Gastrocnemius medialis (tissue), 4 donors: ENCODE measurements at regions not wholly inside any gene's neighbourhood (a gene's known extent, or its start where the extent isn't known, plus 50 kb on each side); places are given as distances from the start of the nearest gene placed in this dataset.

Experiments used
- ATAC-seq, 2 donors: fragments of 150-250 bp; one replicate each; pipeline ENCODE4 v1.9.1; 2016
- DNase-seq, 2 donors: peaks; one replicate each; pipeline ENCODE4 v3.0.0-alpha.2; 2019
- H3K27ac ChIP-seq, 4 donors: fragments of 200-600 bp; sonication (generic); 1 replicate in 1 of 4; 2 replicates in 3 of 4; pipeline ENCODE4 v1.5.1; 2016 to 2018; ENCODE audit warnings: mild to moderate bottlenecking in 2 of 4, moderate library complexity in 1 of 4
- H3K27me3 ChIP-seq, 3 donors: fragments of 200-600 bp; sonication (generic) in 2 of 3; 1 replicate in 1 of 3; 2 replicates in 2 of 3; pipeline versions ENCODE4 v1.5.1 to v1.6.0; 2016 to 2019; ENCODE audit warnings: mild to moderate bottlenecking in 1 of 3, moderate library complexity in 1 of 3
- H3K36me3 ChIP-seq, 2 donors: fragments of 200-600 bp; sonication (generic) in 1 of 2; one replicate each; pipeline ENCODE4 v1.5.1; 2017 to 2018
- H3K4me1 ChIP-seq, 2 donors: fragments of 200-600 bp; sonication (generic) in 1 of 2; one replicate each; pipeline ENCODE4 v1.5.1; 2016 to 2017; ENCODE audit warnings: mild to moderate bottlenecking in 2 of 2
- H3K4me3 ChIP-seq, 4 donors: fragments of 200-600 bp; sonication (generic) in 3 of 4; 1 replicate in 1 of 4; 2 replicates in 3 of 4; pipeline ENCODE4 v1.5.1; 2016 to 2019; ENCODE audit warnings: mild to moderate bottlenecking in 2 of 4
- H3K9me3 ChIP-seq, 3 donors: fragments of 200-600 bp; sonication (generic) in 2 of 3; 1 replicate in 1 of 3; 2 replicates in 2 of 3; pipeline ENCODE4 v1.5.1; 2016 to 2019
- POLR2A ChIP-seq, 2 donors: fragments of 450-650 bp; IDR thresholded peaks; one replicate each; pipeline ENCODE4 v1.6.1; 2017; ENCODE audit warnings: antibody characterized with exemption in 2 of 2, mild to moderate bottlenecking in 2 of 2, moderate library complexity in 2 of 2
- in situ Hi-C, 4 donors: fragments of 200-750 bp; cut with MboI; loops; one replicate each; pipeline versions ENCODE4 v1.15.0 to v1.8.0; 2017; ENCODE audit warnings: low sequenced_read_pairs in 4 of 4
- intact Hi-C: fragments of 100-400 bp; cut with DNase I; formaldehyde crosslinking; loops from one replicate; pipeline ENCODE4 v1.15.1; 2023; ENCODE audit warnings: low total_unique reads
- TF ChIP-seq, protein P1 (sequence below), 5 experiments: fragments of 450-650 bp in 3 of 5; fragments of 200-600 bp in 2 of 5; sonication (generic) in 2 of 5; IDR thresholded peaks in 4 of 5; conservative IDR thresholded peaks in 1 of 5; 1 replicate in 4 of 5; 2 replicates in 1 of 5; pipeline ENCODE4 v1.5.1; 2016 to 2019; ENCODE audit warnings: antibody characterized with exemption in 5 of 5, mild to moderate bottlenecking in 3 of 5, moderate library complexity in 3 of 5

DNA sequence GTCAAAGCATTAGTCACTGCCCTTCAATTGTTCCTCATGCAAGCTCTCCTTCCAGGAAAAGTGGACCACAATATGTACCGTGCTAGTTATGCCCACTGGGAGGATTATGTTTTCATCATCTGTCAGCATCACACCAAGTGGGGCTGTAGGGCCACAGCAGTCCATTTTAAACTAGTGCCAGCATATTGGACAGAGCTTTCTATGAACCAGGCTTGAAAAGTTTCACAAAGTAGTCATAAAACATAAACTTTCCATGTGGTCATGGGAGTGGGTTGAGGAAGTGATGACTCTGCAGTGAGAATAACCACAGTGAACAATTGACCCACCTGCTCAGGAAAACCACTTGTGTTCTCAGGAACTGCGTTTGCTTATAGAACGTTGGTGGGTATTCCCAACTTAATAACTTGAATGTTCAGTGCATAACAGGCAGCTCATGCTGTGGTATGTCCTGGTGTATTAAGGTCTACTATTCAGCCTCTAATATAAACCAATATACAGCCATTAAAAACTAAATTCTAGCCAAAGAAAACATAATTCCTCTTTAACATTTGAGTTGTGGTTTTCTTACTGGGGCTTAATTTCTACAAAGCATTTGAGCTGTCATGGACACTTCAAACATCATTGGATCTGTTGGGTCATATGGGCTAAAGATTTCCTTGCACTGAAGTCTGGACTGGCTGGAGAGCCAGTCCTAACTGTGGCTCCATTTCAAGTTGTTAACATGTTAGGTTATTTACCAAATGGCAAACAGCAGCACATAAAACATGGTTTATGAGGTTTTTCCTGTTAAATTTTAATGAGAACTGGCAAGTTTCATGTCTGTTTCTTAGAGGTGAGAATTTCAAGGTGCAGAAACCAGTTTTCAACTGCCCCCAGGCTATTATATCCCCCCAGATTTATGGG lies 274.1 kb downstream of the OTOL1 start:
- Histone ChIP-seq H3K36me3 (no peaks in the 10 kb centered on the region), H3K4me3 (no peak overlapping the region), H3K27me3 (no peaks in the 10 kb centered on the region), H3K27ac (no peak overlapping the region), H3K9me3 (no peaks in the 10 kb centered on the region), H3K4me1 (no peaks in the 10 kb centered on the region)
- intact Hi-C loops (no loop called here), in situ Hi-C loops (no loop called here)
- TF ChIP-seq, protein P1, sequence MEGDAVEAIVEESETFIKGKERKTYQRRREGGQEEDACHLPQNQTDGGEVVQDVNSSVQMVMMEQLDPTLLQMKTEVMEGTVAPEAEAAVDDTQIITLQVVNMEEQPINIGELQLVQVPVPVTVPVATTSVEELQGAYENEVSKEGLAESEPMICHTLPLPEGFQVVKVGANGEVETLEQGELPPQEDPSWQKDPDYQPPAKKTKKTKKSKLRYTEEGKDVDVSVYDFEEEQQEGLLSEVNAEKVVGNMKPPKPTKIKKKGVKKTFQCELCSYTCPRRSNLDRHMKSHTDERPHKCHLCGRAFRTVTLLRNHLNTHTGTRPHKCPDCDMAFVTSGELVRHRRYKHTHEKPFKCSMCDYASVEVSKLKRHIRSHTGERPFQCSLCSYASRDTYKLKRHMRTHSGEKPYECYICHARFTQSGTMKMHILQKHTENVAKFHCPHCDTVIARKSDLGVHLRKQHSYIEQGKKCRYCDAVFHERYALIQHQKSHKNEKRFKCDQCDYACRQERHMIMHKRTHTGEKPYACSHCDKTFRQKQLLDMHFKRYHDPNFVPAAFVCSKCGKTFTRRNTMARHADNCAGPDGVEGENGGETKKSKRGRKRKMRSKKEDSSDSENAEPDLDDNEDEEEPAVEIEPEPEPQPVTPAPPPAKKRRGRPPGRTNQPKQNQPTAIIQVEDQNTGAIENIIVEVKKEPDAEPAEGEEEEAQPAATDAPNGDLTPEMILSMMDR (IDR thresholded peaks at IDR 0.05 in 4 of 5, conservative IDR thresholded peaks at IDR 0.05 in 1 of 5) = no peak
- TF ChIP-seq POLR2A (IDR thresholded peaks at IDR 0.05) = no peak
- no peak for DNase-seq
- ATAC-seq = no peak

DNA sequence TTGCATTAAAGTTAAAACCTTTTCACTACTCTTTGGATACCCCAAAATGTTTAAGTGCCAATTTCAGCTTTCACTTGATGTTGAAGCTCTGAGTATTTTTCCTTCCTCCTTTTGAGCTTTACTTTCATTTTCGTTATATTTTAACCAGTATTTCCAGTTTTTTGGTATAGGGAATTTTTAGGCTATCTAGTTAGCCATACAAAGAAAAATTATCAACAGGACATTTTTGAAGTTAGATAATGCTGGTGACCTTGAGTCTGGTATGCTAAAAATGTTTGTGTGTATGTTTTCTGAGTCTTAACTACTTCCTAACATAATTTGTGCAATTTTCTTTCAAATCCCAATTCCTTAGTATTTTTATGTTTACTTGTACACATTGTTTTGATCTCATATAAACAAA lies 284.8 kb downstream of the OTOL1 start:
- H3K27ac ChIP-seq = no peak overlapping the region
- H3K4me3 ChIP-seq = no peak overlapping the region
- no peaks in the 10 kb centered on the region for H3K4me1 ChIP-seq
- no peak for TF ChIP-seq POLR2A (IDR thresholded peaks at IDR 0.05)
- TF ChIP-seq, protein P1 (IDR thresholded peaks at IDR 0.05 in 4 of 5, conservative IDR thresholded peaks at IDR 0.05 in 1 of 5) = no peak
- no peaks in the 10 kb centered on the region for H3K9me3 ChIP-seq
- in situ Hi-C loops = no loop called here
- no peaks in the 10 kb centered on the region for H3K36me3 ChIP-seq
- intact Hi-C loops = no loop called here
- no peaks in the 10 kb centered on the region for H3K27me3 ChIP-seq
- ATAC-seq (no peak), DNase-seq (no peak)

DNA sequence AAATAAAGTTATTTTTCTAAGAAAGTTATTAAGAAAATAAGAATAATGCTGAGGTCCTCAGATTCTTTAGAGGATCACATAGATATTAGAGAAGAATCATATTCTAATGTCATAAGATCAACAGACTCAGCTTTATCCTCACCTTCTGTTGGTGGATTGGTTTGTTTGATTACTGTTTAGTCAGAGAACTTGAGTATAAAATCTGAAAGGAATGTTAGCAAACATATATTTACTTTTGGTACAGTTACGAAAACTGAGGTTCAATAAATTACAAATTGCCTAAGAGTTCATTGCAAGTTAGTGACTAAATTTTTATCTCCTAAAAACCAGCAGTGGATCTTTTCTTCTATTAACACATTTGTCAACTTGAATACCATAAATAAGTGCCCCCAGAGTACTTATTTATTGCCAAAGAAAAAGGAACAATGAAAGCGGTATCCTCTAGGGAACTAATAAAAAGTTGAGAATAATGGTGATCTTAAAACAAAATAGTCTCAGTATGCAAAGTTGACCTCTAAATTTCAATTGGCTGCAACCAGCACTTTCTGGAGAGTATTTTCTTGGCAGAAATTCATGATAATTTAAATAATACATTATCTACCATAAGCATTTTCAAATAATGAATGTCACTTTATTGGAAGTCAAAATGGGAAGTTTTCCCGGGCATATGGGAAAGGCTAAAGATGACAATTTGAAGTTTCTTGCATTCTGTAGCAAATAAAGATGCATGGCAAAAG lies 296.8 kb downstream of the OTOL1 start:
- in situ Hi-C loops (no loop called here), intact Hi-C loops (no loop called here)
- no peaks in the 10 kb centered on the region for H3K9me3 ChIP-seq
- no peak overlapping the region for H3K4me3 ChIP-seq
- ATAC-seq (no peak), DNase-seq (no peak)
- TF ChIP-seq, protein P1 (IDR thresholded peaks at IDR 0.05 in 4 of 5, conservative IDR thresholded peaks at IDR 0.05 in 1 of 5) = no peak
- TF ChIP-seq POLR2A (IDR thresholded peaks at IDR 0.05) = no peak
- H3K4me1 ChIP-seq = no peaks in the 10 kb centered on the region
- no peaks in the 10 kb centered on the region for H3K27me3 ChIP-seq
- H3K36me3 ChIP-seq = no peaks in the 10 kb centered on the region
- H3K27ac ChIP-seq = no peak overlapping the region

DNA sequence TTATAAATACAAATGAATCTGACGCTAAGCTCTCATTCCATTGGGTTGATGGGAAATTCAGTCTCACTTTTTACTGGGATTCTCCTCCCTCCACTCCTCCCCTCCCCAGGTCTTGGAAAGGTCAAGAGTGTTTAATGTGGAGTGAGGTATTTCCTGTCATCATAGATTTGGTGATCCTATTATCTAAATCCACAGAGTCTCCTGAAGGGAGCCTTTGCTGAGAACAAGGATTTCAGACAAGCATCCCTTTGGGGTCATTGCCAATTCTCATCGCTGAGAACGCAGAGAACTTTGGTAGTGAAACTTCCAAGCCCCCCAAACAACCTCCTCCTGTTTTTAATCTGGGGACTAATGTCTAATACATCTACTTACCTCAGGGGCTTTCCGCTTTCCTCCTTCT lies 297.9 kb downstream of the OTOL1 start:
- DNase-seq (no peak), ATAC-seq (no peak)
- intact Hi-C loops = no loop called here
- H3K4me3 ChIP-seq = no peak overlapping the region
- H3K9me3 ChIP-seq = no peaks in the 10 kb centered on the region
- no peaks in the 10 kb centered on the region for H3K36me3 ChIP-seq
- no peaks in the 10 kb centered on the region for H3K4me1 ChIP-seq
- no peak overlapping the region for H3K27ac ChIP-seq
- in situ Hi-C loops = no loop called here
- TF ChIP-seq POLR2A (IDR thresholded peaks at IDR 0.05) = no peak
- TF ChIP-seq, protein P1 (IDR thresholded peaks at IDR 0.05 in 4 of 5, conservative IDR thresholded peaks at IDR 0.05 in 1 of 5) = no peak
- H3K27me3 ChIP-seq = no peaks in the 10 kb centered on the region
